ENCODE measurements at regions not wholly inside any gene's neighbourhood (a gene's known extent, or its start where the extent isn't known, plus 50 kb on each side); places are given as distances from the start of the nearest gene placed in this dataset.
"Not testable (repeated sequence)": the region's sequence is repeated elsewhere in the genome, so short reads cannot be mapped to it uniquely, and the experiment has no call there.

GRCh38 chr9:106060885-106061284 lies 366.5 kb downstream of the TMEM38B start:
- no peak for FAIRE-seq

- FAIRE-seq: no peak
Measured at GRCh38 chr9:106062250-106062649, 367.9 kb downstream of the TMEM38B start.

- FAIRE-seq: no peak
Measured at GRCh38 chr9:106065136-106065535, 370.8 kb downstream of the TMEM38B start.

- no peak for FAIRE-seq
Measured at GRCh38 chr9:106065579-106066214, 371.4 kb downstream of the TMEM38B start.

GRCh38 chr9:106066940-106067524 lies 372.7 kb downstream of the TMEM38B start:
- no peak for FAIRE-seq

GRCh38 chr9:106069241-106069640 lies 374.9 kb downstream of the TMEM38B start:
- no peak for FAIRE-seq

GRCh38 chr9:106072421-106072820 lies 378.1 kb downstream of the TMEM38B start:
- FAIRE-seq: no peak

GRCh38 chr9:106074006-106074405 lies 379.7 kb downstream of the TMEM38B start:
- FAIRE-seq: no peak

GRCh38 chr9:106075236-106075959 lies 381.1 kb downstream of the TMEM38B start:
- no peak for FAIRE-seq

- FAIRE-seq: no peak
Measured at GRCh38 chr9:106075960-106076327, 381.6 kb downstream of the TMEM38B start.

GRCh38 chr9:106076711-106077110 lies 382.4 kb downstream of the TMEM38B start:
- no peak for FAIRE-seq

- FAIRE-seq: no peak
Measured at GRCh38 chr9:106077731-106078130, 383.4 kb downstream of the TMEM38B start.

- FAIRE-seq: no peak
Measured at GRCh38 chr9:106082621-106083020, 388.3 kb downstream of the TMEM38B start.

- FAIRE-seq: no peak
Measured at GRCh38 chr9:106084702-106085101, 390.4 kb downstream of the TMEM38B start.

- FAIRE-seq: no peak
Measured at GRCh38 chr9:106085479-106085878, 391.1 kb downstream of the TMEM38B start.

GRCh38 chr9:106092083-106092482 lies 397.7 kb downstream of the TMEM38B start:
- FAIRE-seq: no peak

- FAIRE-seq: no peak
Measured at GRCh38 chr9:106102821-106103220, 408.5 kb downstream of the TMEM38B start.

- FAIRE-seq: no peak
Measured at GRCh38 chr9:106104887-106105286, 410.5 kb downstream of the TMEM38B start.

GRCh38 chr9:106106396-106106795 lies 412.1 kb downstream of the TMEM38B start:
- FAIRE-seq: no peak

- FAIRE-seq: no peak
Measured at GRCh38 chr9:106107716-106108115, 413.4 kb downstream of the TMEM38B start.

- not testable (repeated sequence) for FAIRE-seq
Measured at GRCh38 chr9:106109706-106110105, 415.4 kb downstream of the TMEM38B start.

GRCh38 chr9:106110483-106110882 lies 416.1 kb downstream of the TMEM38B start:
- no peak for FAIRE-seq

- no peak for FAIRE-seq
Measured at GRCh38 chr9:106111039-106111730, 416.8 kb downstream of the TMEM38B start.

- no peak for FAIRE-seq
Measured at GRCh38 chr9:106112935-106113334, 418.6 kb downstream of the TMEM38B start.

All from G401.6 (cell line).